ENCODE measurements at regions not wholly inside any gene's neighbourhood (a gene's known extent, or its start where the extent isn't known, plus 50 kb on each side); places are given as distances from the start of the nearest gene placed in this dataset.

DNA sequence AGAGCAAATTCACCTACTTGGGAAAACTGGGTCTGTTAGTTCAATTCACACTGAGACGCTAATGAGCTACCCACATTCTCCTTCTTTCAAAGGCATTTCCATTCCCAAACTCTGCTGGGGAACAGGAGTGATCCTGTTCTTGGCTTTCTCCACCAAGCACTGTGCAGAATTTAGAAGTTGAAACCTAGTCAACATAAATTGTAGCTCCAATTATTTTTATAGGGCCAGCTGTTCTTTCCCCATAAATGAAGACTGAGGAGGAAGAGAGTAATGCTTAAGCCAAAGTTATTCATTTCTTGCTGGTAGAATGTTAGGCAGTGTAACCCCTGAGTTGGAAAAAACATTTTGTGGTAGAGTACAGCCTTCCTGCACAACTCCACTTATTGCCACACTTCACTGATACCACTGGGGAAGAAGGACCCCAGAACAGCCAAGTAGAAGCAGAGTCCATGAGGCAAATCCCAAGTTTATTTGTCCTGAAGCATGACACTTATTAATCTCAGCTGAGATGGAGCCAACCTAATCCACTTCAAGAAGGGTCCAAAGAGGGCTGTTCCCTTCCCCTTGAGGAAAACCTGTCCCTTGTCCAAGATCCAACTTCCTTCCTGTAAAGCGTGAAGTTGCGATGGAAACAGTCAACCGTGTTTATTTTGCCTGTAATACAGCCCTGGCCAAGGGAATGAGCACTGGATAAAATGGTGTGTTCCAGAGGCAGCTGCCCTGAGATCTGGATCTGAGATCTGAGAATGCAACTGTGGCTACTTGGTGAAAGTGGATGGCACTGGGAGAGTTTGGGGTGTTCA is 151.8 kb downstream of the TBX5 start:
- DNase-seq (ENCODE audit: low read depth) = no peak

DNA sequence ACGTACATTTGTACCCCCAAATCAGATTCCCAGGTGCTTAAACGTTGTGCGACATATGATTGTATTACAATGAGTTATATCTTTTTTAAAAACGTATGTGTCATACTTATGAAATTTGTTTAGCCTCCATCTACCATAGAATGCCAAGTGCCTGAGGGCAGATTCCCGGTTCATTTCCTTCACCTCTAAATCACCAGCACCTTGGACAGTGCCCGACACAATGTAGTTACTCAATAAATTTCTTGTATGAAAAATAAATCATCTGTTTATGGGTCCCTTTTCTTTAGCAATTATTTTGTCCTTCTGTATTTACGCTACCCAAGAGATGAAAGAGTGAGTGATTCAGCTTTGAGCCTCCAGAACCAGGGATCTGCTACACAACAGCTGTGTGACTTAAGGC is 157.4 kb downstream of the TBX5 start:
- DNase-seq (ENCODE audit: low read depth) = peak; percentile 7

DNA sequence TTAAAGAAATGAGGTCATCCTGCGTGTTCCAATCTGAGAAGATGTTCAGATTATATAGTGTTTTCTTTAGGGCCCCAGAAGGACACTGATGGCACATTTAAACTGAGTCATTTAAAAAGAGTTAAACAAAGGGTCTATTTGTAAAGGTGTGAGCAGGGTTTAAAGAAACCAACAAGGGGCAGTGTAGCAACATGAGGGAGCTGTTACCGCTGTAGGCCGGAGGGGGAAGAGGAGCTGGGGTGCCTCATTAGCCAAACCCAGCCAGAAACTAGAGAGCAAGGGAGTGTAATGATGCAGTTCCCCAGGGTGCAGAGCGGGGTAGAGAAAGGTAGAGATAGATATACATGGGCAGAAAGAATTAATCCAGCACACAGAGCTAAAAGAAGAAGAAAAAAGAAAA is 160.4 kb downstream of the TBX5 start:
- DNase-seq (ENCODE audit: low read depth) = peak; percentile 4

DNA sequence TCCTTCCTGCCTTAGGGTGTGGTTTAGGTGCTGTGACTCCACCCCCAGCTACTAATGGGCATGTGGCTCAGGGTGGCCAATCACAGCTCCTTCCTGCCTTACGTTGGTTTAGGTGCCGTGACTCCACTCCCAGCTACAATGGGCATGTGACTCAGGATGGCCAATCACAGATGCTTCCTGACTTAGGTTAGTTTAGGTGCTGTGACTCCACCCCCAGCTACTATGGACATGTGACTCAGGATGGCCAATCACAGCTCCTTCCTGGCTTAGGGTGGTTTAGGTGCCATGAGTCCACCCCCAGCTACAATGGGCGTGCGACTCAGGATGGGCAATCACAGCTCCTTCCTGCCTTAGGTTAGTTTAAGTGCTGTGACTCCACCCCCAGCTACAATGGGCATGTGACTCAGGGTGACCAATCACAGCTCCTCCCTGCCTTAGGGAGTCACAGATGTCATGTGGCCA is 163.9 kb downstream of the TBX5 start:
- peak; percentile 5 for DNase-seq (ENCODE audit: low read depth)

DNA sequence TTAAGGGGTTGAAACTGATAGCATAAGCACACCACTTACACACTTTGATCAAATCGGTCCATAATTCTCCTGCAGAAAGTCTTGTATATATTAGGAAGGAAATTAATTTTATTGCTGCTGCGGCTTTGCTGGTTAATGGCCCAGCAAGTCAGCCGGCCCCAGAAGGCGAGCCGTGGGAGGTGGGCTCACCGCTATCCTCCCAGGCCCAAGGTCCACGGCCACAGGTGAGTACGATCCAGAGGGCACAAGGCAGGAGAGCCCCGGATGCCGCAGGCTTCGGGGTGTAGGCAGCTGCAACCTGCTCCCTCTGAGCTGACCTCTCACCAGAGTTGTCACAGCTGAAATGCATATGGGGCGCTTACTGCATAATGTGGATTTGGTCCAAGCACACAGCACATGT is 165.7 kb downstream of the TBX5 start:
- no peak for DNase-seq (ENCODE audit: low read depth)

DNA sequence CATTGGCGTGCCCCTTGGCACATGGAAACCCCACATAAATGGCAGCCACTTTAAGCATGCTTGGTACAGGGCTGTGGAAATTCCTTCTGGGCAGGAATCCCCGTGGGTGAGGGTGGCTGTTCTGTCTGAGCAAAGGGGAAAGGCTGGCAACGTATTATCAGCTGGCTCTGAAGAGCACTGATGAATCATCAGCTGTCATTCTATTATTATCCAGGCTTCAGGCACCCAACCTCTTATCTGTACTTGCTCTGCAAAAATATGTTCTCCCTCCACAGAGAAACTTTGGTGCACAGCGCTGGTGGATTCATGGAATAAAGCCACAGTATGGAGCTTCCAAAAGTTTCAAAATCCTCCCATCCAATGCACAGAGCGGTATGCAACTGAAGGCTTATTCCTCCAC is 167.1 kb downstream of the TBX5 start:
- DNase-seq (ENCODE audit: low read depth) = no peak

DNA sequence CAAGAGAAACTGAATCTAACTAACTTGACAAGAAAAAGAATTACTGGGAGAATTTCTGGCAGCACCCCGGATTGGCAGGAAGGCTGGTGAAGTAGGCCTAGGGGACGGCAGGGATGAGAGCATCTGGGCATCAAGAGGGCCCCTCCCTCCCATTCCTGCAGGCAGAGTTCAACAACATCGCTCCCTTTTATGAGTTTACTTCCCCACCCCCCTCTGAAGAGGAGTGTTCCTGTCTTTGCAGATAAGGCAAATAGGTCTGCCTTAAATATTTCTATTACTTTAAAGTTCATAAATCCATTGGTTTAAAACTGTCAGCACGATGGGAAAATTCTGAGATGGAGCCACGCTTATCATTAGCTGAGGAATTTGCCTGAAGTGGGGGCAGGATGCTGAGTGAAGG is 168.7 kb downstream of the TBX5 start:
- DNase-seq (ENCODE audit: low read depth) = no peak

DNA sequence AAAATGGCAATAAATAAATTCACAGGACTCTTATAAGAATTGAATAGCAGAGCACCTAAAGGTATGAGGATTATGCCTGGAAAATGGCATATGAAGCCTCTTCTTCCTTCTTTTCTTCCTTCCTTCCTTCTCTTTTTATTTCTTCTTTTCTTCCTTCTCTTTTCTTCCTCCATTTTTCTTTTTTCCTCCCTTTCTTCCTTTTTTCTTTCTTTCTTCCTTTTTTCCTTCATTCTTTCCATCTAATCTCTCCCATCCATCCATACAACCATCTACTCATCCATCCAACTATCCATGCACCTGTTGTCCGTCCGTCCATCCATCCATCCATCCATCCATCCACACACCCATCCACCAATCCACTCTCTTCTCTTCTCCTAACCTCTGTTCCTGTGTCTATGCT is 173.8 kb downstream of the TBX5 start:
- DNase-seq (ENCODE audit: low read depth) = no peak

DNA sequence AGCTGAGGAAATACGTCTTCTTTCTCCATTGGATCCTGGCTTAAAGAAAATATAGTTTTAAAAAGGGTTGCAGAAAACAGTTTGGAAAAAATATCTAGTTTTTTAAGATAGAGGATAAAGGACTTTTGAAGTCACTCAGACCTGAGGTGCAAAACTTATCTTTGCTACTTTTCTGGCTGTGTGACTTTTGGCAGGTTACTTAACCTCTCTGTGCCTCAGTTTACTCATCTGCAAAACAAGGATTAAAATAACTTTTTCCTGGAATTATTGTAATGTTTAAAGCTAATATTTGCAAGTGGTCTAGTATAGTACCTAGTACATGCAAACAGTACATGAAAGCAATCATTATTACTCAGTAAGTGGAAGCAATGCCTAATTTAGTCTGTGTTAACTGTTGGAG is 176.8 kb downstream of the TBX5 start:
- no peak for DNase-seq (ENCODE audit: low read depth)

DNA sequence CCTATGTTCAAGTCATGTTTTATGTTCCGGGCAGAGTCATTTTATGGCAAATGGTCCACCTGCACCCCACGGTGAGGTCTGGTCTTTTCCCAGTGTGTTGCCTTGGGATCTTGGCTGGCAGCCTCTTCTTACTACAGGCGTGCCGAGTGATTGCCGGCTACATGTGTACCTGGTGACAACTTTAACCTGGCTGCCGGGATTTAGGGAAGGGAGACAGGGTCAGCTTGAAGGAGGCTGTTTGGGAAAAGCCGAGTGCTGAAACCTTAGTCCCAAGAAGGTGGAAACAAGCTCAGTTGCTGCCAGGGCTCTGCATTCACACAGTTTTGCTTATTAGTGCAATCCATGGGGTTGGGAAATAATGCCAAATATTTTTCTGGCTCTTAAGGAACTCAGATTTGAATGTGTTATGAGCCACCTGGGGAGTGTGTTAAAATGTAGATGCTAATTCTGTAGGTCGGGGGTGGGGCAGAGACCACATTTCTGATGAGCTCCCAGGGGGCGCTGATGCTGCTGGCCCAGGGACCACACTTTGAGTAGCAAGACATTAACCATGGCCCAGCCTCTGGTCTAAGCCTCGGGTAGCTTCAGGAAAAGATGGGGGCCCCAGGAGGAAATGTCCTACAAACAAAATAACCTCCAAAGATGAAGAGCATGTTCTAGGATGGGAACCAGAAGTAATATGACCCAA is 179.6 kb downstream of the TBX5 start:
- DNase-seq (ENCODE audit: low read depth) = no peak

DNA sequence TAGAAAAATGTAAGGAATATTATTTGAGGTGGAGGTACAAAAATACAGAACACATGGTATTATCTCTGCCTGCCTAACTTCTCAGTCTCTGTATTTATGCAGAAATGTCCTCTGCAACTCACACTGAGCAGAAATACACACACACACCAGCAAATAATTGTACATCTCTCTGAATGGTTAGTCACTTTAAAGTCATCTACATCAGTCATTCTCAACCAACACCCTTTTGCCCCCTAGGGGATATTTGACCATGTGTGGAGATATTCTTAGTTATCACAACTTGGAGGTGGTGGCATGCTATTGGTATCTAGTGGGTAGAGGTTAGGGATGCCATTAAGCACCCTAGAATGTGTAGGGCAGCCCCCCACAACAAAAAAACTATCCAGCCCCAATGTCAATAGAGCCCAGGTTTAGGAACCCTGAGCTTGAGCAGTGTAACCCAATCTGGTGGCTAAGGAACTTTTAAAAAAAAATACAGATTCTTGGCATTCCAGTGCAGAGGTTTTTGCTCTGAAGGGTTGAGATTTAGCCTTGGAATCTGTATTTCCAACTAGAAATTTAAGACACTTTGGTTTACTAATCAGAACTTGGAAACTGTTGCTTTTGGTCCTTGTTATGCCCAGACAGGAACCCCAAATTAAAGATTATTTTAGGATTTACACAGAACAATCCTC is 183.8 kb downstream of the TBX5 start:
- DNase-seq (ENCODE audit: low read depth) = no peak

DNA sequence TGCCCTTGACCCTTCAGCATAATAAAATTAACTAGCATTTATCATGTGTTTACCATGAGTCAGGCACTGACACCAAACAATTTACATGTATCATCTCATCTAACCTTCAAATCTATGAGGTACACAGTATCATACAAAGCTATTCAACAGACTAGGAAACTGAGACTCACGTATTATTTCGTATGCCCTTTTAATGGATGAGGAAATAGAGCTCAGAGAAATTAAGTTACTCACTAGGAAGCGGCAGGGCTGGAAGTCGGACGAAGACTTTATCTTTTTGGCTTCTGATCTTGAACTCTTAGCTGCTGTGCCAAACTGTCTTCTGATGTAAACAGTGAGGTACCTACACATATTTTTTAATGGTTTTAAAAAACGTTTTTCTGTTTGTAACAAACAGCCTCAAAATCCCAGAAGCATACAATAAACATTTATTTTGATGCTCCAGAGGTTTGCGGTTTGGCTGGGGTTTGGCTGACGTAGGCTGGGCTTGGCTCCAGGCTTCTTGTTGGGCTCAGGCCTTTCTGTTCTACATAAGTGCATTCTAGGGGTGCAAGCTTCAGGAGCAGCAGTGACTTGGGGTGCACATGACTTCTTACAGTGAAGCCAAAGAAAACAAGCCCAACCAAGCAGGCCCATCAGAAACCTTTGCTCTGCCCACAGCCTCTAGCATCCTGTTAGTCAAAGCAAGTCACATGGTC is 184.7 kb downstream of the TBX5 start:
- DNase-seq (ENCODE audit: low read depth) = no peak

DNA sequence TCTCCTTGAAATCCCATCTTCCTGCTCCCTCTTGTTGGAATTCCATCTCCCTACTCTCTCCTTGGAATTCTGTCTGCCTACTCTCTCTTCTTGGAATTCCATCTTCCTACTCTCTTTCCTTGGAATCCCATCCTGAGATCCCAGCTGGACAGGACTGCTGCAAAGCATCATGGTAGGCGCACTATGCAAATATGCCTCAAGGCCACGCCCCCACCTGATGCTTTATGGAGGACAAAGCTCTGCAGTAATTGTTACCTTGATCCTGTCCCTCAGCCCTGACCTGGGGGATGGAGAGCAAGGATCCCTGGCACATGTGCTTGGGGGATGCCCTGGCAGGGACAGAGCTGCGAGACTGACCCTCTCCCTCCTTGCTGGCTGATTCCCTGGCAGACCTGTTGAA is 185.6 kb downstream of the TBX5 start:
- DNase-seq (ENCODE audit: low read depth) = no peak

DNA sequence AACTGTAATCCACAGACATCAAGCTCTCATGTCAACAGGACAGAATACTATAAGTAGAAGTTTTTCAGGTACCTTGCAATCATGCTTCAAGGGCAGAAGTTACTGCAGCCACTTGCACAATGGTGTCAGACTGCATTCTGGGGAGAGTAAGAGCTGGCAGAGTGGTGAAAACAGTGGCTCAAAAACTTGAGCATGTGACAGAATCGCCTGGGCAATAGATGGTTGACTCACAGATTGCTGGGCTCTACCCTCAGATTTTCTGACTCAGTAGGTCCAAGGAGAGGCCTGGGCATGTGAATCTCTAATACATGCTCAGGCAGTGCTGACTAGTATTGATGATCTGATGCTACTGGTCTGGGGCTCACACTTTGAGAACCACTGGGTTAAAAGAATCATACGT is 187.8 kb downstream of the TBX5 start:
- no peak for DNase-seq (ENCODE audit: low read depth)

DNA sequence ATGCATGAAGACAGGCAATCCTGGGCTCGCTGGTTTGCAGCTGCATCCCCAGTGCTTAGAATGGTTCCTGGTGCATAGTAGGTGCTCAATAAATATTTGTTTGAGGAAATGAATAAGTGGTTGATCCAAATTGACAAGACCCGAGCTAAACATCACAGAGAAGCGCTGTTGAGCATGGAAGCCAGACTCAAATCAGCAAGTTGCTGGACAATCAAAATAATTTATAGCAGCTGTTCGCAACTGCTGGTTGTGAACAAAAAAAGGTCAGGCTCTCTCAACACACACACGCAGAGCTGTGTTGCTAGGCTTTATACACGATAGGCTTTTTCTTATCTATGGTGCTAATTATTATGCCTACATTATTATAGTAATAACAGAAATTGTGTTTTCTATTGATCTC is 190.2 kb downstream of the TBX5 start:
- DNase-seq (ENCODE audit: low read depth) = no peak

DNA sequence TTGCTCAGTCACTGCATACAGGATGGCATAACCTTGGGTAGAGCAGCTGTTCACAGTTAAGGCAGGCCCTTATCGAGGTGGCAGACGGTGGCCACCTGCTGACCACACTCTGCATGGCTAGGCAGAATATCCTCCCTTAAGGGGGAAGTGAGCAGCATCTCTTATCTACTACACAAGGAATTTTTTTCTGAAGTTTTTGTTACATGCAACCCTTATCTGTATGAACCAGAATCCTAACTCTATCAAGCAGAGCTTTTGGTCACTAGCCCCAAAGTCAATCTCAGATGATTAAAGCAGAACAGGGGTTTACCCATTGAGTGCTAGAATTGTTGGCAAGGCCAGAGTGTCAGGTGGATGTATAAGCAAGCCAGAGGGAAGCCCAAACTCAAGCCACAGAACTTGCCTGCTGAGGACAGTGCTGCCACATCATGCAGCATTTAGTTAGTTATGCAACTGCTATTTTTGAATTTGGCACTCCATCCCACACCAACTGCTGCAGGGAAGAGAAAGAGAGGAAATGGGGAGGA is 192.8 kb downstream of the TBX5 start:
- DNase-seq (ENCODE audit: low read depth) = no peak

DNA sequence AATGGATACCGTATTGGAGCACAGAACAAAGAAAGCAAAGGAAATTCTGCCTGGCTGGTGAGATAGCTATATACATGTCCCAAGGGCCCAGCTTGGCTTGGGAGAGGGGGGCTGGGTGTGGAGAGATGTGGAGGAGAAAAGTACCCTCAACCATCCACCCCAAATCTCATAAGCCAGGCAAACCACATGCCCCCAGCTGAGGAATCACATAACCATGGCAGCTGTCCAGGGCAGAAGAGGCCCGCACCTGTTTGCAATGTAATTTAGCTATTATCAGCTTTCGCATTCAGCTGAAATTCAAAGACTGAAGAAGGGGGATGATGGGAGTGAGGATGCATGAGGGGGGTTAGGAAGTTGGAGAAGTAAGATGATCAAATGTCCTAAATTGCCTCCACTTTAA is 196.1 kb downstream of the TBX5 start:
- DNase-seq (ENCODE audit: low read depth) = no peak

DNA sequence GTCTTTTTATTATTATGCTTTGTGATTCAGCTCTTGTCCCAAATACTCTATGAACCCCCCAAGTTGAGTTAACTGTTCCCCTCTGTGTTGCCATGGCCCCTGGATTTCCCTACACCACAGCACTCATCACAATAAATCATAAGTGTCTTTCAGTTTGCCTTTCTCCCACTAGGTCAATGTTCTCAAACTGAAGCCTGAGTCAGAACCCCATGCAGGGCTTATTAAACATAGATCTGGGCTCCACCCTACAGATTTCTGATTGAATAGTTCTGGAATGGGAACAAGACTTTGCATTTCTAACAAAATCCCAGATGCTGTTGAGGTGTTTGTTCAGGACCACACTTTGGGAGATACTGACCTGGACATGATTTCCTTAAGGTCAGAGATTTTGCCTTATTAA is 199.4 kb downstream of the TBX5 start:
- no peak for DNase-seq (ENCODE audit: low read depth)

DNA sequence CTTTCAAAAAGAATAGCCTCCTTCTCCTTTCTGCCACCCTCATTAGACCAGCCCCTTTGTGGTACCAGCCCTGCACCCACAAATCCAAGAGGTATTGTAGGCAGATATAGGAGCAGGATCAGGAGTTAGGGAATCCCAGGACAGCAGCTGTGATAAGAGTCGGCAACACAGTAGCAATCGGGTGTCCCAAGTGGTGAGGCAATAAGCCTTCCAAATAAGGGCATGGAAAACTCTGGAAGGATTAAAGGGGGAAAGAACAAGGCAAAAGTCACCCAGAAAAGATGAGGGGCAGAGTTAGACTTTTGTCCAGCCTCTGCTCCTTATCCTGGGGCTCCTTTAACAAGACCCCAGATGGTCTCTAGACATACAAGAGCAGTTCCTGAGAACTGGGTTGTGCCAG is 204.2 kb downstream of the TBX5 start:
- no peak for DNase-seq (ENCODE audit: low read depth)

DNA sequence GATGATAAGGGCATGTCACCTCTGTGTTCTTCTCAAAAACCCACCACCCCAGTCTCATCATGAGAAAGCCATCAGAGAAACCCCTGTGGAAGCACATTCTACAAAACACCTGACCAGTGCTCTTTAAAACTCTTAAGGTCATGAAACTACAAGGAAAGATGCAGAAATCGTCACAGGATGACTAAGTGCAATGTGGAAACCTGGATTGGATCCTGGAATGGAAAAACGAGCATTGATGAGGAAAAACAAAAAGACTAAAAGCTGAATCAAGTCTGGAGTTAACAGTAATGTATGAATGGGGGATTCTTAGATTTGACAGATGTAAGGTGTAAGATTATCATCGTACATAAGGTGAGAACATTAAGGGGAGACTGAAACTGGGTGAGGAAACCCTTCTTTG is 211.0 kb downstream of the TBX5 start:
- DNase-seq (ENCODE audit: low read depth) = no peak

DNA sequence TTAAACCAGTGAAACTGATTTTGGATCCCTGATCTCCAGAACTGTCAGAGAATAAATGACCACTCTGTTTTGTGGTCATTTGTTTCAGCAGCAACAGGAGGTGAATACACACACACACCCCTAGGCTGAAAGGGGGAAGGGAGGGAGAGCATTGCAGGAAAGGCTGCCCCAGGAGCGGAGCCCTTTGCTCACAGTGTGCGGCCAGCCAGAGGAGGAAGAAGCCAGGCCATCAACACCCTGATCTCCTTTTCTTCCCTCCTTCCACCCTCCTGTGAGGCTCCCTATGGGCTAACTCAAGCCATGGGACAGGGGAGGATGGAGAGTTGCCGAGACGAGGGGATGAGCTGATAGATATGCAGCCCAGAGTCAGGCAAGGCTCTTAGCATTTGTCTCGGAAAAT is 211.9 kb downstream of the TBX5 start:
- DNase-seq (ENCODE audit: low read depth) = no peak

DNA sequence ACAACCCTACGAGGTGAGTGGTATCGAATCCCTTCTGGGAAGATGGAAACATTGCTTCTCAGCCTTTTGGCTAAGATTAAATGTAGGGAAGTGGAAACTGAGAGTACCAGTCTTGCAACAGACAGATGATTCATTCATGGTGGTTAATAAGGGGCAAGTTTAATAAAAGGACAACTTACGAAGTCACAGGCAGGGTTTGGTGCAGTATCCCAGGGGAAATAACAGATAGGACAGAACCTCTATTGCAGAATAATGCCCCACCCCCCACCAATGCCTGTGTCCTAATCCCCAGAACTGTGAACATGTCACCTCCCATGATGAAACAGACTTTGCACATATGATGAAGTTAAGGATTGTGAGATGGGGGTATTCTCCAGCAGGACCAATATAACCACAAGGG is 212.5 kb downstream of the TBX5 start:
- DNase-seq (ENCODE audit: low read depth) = no peak

Measured in M059J (cell line).